ENCODE measurements at regions not wholly inside any gene's neighbourhood (a gene's known extent, or its start where the extent isn't known, plus 50 kb on each side); places are given as distances from the start of the nearest gene placed in this dataset.

- TF ChIP-seq, protein P1, sequence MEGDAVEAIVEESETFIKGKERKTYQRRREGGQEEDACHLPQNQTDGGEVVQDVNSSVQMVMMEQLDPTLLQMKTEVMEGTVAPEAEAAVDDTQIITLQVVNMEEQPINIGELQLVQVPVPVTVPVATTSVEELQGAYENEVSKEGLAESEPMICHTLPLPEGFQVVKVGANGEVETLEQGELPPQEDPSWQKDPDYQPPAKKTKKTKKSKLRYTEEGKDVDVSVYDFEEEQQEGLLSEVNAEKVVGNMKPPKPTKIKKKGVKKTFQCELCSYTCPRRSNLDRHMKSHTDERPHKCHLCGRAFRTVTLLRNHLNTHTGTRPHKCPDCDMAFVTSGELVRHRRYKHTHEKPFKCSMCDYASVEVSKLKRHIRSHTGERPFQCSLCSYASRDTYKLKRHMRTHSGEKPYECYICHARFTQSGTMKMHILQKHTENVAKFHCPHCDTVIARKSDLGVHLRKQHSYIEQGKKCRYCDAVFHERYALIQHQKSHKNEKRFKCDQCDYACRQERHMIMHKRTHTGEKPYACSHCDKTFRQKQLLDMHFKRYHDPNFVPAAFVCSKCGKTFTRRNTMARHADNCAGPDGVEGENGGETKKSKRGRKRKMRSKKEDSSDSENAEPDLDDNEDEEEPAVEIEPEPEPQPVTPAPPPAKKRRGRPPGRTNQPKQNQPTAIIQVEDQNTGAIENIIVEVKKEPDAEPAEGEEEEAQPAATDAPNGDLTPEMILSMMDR (IDR thresholded peaks at IDR 0.05; ENCODE audit: insufficient read depth, low read length, missing control alignments): no peak
- CTCF ChIA-PET: interaction anchor here (9.5 kb wide), 1 partner anchor 969 kb away, joined by 101 read pairs; no protein-coding TSS in a partner anchor
- DNase-seq (ENCODE audit: low read depth, low spot score): no peak
- no peak overlapping the region for H3K4me3 ChIP-seq (ENCODE audit: low read depth, low read length)
- POLR2A ChIA-PET: interaction anchor here (0.7 kb wide), 1 partner anchor 912 kb away, joined by 3 read pairs; no protein-coding TSS in a partner anchor
Measured at GRCh38 chr14:38873941-38874612, 229.0 kb downstream of the SEC23A start.

GRCh38 chr14:38870296-38870836, 232.7 kb downstream of the SEC23A start:
- ChIA-PET CTCF (interaction anchor here (1.0 to 9.5 kb wide), 10 partner anchors 9 to 965 kb away, joined by 3 to 101 read pairs (median 6); no protein-coding TSS in a partner anchor), POLR2A (no interaction called here)
- DNase-seq (ENCODE audit: low read depth, low spot score): no peak
- no peak overlapping the region for H3K4me3 ChIP-seq (ENCODE audit: low read depth, low read length)
- TF ChIP-seq, protein P1 (IDR thresholded peaks at IDR 0.05; ENCODE audit: insufficient read depth, low read length, missing control alignments): no peak

GRCh38 chr14:38868399-38869290, 234.4 kb downstream of the SEC23A start:
- H3K4me3 ChIP-seq (ENCODE audit: low read depth, low read length): no peak overlapping the region
- TF ChIP-seq, protein P1 (IDR thresholded peaks at IDR 0.05; ENCODE audit: insufficient read depth, low read length, missing control alignments): no peak
- POLR2A ChIA-PET: no interaction called here
- no peak for DNase-seq (ENCODE audit: low read depth, low spot score)
- CTCF ChIA-PET: interaction anchor here (0.6 to 9.5 kb wide), 22 partner anchors 8 to 969 kb away, joined by 3 to 101 read pairs (median 6); no protein-coding TSS in a partner anchor

DNA sequence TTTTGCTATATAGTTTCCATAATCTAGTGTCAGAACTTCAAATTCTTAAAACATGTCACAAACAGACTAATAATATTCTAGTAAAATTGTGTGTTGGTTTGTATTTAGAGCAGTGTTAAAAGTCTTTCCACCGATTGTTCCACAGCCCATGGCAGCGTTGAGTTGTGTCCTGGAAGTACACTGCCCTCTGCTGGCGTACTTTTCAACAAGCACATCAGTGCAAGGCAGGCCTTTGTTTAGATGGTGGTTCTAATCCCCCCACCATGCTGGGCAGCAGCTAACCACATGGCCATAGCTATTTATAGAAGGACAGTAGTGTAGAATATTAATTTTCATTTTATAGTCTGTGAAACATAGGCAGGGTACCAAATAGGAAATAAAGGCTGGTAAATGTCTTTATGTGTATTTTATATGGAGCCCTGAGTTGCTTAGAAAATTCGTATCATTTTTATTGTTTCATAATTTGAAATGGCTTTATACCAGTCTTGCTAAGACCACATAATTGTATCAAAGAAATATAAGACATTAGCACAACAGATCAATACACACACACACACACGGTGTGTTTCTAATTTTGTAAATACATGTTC, 235.4 kb downstream of the SEC23A start:
- POLR2A ChIA-PET: no interaction called here
- TF ChIP-seq, protein P1 (IDR thresholded peaks at IDR 0.05; ENCODE audit: insufficient read depth, low read length, missing control alignments): peak; percentile 81
- peak; percentile 47 for DNase-seq (ENCODE audit: low read depth, low spot score)
- CTCF ChIA-PET: interaction anchor here (0.6 to 9.5 kb wide), 50 partner anchors 8 to 1158 kb away, joined by 3 to 101 read pairs (median 4); no protein-coding TSS in a partner anchor
- H3K4me3 ChIP-seq (ENCODE audit: low read depth, low read length): no peak overlapping the region

DNA sequence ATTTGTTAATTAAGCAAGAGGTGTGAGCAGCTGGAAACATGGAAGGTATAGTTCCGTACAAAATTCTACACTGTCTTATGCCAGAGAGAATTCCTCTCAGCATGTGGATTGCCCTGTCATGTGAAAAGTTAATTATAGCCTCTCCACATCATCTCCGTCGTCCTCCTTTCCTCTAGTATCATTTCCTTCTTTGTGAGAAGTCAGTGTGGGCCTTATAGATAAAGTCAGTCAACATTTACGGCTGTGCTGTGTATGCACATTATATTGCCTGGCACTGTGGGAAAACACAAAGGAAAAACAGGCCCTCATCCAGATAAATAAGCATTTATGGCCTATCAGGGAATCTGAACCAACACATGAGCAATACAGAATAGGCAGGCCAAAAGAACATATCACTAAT, 236.6 kb downstream of the SEC23A start:
- H3K4me3 ChIP-seq (ENCODE audit: low read depth, low read length): no peak overlapping the region
- ChIA-PET CTCF (interaction anchor here (0.6 to 6.4 kb wide), 11 partner anchors 15 to 1157 kb away, joined by 3 to 63 read pairs (median 4); no protein-coding TSS in a partner anchor), POLR2A (no interaction called here)
- TF ChIP-seq, protein P1 (IDR thresholded peaks at IDR 0.05; ENCODE audit: insufficient read depth, low read length, missing control alignments): no peak
- DNase-seq (ENCODE audit: low read depth, low spot score): no peak
